PC-3 (cell line): ENCODE measurements at regions not wholly inside any gene's neighbourhood (a gene's known extent, or its start where the extent isn't known, plus 50 kb on each side); places are given as distances from the start of the nearest gene placed in this dataset.
A peak's percentile ranks its signal among the peaks of the same experiment; 100 is the strongest.

Experiments used
- ATAC-seq: fragments of 200-7000 bp; cut with Tn5 transposase; 2 replicates; pipeline ENCODE4 v1.9.1; 2020; ENCODE audit warnings: mild to moderate bottlenecking, moderate library complexity
- BruUV-seq: library from RNA; stranded (reverse); fragments of 400-500 nt; replicated peaks from 2 replicates; lab custom pipeline; 2021; lab: Mats Ljungman, UMichigan
- CTCF ChIA-PET: fragments of 300-600 bp; sonication (Branson Sonifier 250); formaldehyde crosslinking; loops from one replicate; lab custom pipeline; 2022; ENCODE audit warnings: antibody characterized with exemption; lab: Charles Lee
- POLR2A ChIA-PET: fragments of 300-600 bp; sonication (Branson Sonifier 250); formaldehyde crosslinking; loops from one replicate; lab custom pipeline; 2022; ENCODE audit warnings: antibody characterized with exemption; ENCODE audit not compliant: unreplicated experiment; lab: Charles Lee
- DNase-seq: peaks from one replicate; pipeline ENCODE4 v3.0.0-alpha.2; 2015
- H2AFZ ChIP-seq: fragments of 300-600 bp; sonication (generic); 2 replicates; pipeline ENCODE4 v1.6.0; 2016; ENCODE audit warnings: antibody characterized with exemption, low read length
- H3F3A ChIP-seq: fragments of 300-600 bp; sonication (generic); one replicate; pipeline ENCODE4 v1.6.0; 2017; ENCODE audit warnings: antibody characterized with exemption, low read length, control low read depth, mild to moderate bottlenecking; ENCODE audit not compliant: unreplicated experiment
- H3K27ac ChIP-seq: fragments of 300-600 bp; sonication (generic); 2 replicates; pipeline ENCODE4 v1.5.1; 2016; ENCODE audit warnings: mild to moderate bottlenecking, low read length
- H3K27me3 ChIP-seq: fragments of 300-600 bp; sonication (generic); 2 replicates; pipeline ENCODE4 v1.6.1; 2016; ENCODE audit warnings: low read length, mixed read lengths
- H3K36me3 ChIP-seq: fragments of 300-600 bp; sonication (generic); 2 replicates; pipeline ENCODE4 v1.6.1; 2016; ENCODE audit warnings: low read depth, mixed run types, low read length, mixed read lengths
- H3K4me1 ChIP-seq: fragments of 300-600 bp; sonication (generic); 2 replicates; pipeline ENCODE4 v1.5.1; 2016; ENCODE audit warnings: low read length; ENCODE audit not compliant: insufficient read depth
- H3K4me2 ChIP-seq: fragments of 300-600 bp; sonication (generic); 2 replicates; pipeline ENCODE4 v1.6.0; 2016; ENCODE audit warnings: low read length
- H3K4me3 ChIP-seq: fragments of 300-600 bp; sonication (generic); 2 replicates; pipeline ENCODE4 v1.5.1; 2016; ENCODE audit warnings: mild to moderate bottlenecking, low read length, mixed read lengths
- H3K79me2 ChIP-seq: fragments of 300-600 bp; sonication (generic); 2 replicates; pipeline ENCODE4 v1.6.1; 2017; ENCODE audit warnings: low read length, mixed read lengths
- H3K9ac ChIP-seq: fragments of 300-600 bp; sonication (generic); 2 replicates; pipeline ENCODE4 v1.6.0; 2016; ENCODE audit warnings: mild to moderate bottlenecking, low read length
- H3K9me2 ChIP-seq: fragments of 300-600 bp; sonication (generic); replicated peaks from 2 replicates; pipeline ENCODE4 v1.6.1; 2016; ENCODE audit warnings: mixed run types, low read length, mixed read lengths
- H3K9me3 ChIP-seq: fragments of 300-600 bp; sonication (generic); 2 replicates; pipeline ENCODE4 v1.6.1; 2016; ENCODE audit warnings: low read length, mixed read lengths
- H4K20me1 ChIP-seq: fragments of 300-600 bp; sonication (generic); 2 replicates; pipeline ENCODE4 v1.6.1; 2016; ENCODE audit warnings: low read length, mixed read lengths
- EZH2 ChIP-seq: fragments of 300-600 bp; sonication (generic); IDR thresholded peaks from one replicate; pipeline ENCODE4 v1.6.1; 2017; ENCODE audit warnings: antibody characterized with exemption, mild to moderate bottlenecking, low read length; ENCODE audit not compliant: unreplicated experiment
- EZH2phosphoT487 ChIP-seq: fragments of 300-600 bp; sonication (generic); IDR thresholded peaks from 2 replicates; pipeline ENCODE4 v1.6.1; 2018; ENCODE audit warnings: mild to moderate bottlenecking, antibody characterized with exemption, low read length, borderline replicate concordance
- intact Hi-C: fragments of 100-400 bp; cut with micrococcal nuclease; formaldehyde crosslinking; loops from 2 replicates; pipeline ENCODE4 v1.9.0; 2023
- TF ChIP-seq, protein P1 (sequence below): fragments of 300-600 bp; sonication (generic); conservative IDR thresholded peaks from 2 replicates; pipeline ENCODE4 v1.5.1; 2017; ENCODE audit warnings: antibody characterized with exemption, low read depth, mild to moderate bottlenecking, low read length

DNA sequence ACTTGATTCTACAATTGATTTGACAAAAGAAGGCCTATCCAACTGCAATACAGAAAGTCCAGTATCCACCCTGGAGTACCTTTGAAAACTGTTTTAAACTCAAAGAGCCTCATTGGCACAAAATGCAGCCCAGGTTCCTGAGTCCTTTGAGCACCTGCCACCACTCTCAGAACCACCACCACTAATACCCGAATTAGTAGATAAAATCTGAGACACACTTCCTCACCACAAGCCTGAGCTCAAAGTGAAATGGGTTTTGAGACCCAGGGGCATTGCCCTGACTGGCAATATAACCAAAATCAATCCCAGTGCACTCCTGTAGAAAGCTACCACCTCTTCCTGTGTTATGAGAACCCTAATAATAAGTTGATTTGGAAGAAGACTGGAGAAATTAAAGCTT is 215.7 kb downstream of the CSNK2A3 start:
- CTCF ChIA-PET: no interaction called here
- ATAC-seq (no peak), DNase-seq (no peak)
- H3K4me2 ChIP-seq: no peak overlapping the region
- no peaks in the 10 kb centered on the region for H3K9me3 ChIP-seq
- TF ChIP-seq EZH2phosphoT487 (no peak), EZH2 (no peak)
- TF ChIP-seq, protein P1, sequence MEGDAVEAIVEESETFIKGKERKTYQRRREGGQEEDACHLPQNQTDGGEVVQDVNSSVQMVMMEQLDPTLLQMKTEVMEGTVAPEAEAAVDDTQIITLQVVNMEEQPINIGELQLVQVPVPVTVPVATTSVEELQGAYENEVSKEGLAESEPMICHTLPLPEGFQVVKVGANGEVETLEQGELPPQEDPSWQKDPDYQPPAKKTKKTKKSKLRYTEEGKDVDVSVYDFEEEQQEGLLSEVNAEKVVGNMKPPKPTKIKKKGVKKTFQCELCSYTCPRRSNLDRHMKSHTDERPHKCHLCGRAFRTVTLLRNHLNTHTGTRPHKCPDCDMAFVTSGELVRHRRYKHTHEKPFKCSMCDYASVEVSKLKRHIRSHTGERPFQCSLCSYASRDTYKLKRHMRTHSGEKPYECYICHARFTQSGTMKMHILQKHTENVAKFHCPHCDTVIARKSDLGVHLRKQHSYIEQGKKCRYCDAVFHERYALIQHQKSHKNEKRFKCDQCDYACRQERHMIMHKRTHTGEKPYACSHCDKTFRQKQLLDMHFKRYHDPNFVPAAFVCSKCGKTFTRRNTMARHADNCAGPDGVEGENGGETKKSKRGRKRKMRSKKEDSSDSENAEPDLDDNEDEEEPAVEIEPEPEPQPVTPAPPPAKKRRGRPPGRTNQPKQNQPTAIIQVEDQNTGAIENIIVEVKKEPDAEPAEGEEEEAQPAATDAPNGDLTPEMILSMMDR: no peak
- peaks cover 11% of the 10 kb centered on the region for H3K27me3 ChIP-seq
- intact Hi-C loops: no loop called here
- no TSS peak for BruUV-seq
- no peaks in the 10 kb centered on the region for H3K79me2 ChIP-seq
- peaks cover 8% of the 10 kb centered on the region; the same call in 1 of the 2 replicates for H3K4me1 ChIP-seq
- POLR2A ChIA-PET: no interaction called here
- H3K9ac ChIP-seq: no peak overlapping the region
- no peak overlapping the region for H2AFZ ChIP-seq
- H3K27ac ChIP-seq: no peak overlapping the region
- H3K9me2 ChIP-seq: no peaks in the 10 kb centered on the region
- no peaks in the 10 kb centered on the region for H3K36me3 ChIP-seq
- H3K4me3 ChIP-seq: no peak overlapping the region
- no peaks in the 10 kb centered on the region for H3F3A ChIP-seq
- H4K20me1 ChIP-seq: no peaks in the 10 kb centered on the region

DNA sequence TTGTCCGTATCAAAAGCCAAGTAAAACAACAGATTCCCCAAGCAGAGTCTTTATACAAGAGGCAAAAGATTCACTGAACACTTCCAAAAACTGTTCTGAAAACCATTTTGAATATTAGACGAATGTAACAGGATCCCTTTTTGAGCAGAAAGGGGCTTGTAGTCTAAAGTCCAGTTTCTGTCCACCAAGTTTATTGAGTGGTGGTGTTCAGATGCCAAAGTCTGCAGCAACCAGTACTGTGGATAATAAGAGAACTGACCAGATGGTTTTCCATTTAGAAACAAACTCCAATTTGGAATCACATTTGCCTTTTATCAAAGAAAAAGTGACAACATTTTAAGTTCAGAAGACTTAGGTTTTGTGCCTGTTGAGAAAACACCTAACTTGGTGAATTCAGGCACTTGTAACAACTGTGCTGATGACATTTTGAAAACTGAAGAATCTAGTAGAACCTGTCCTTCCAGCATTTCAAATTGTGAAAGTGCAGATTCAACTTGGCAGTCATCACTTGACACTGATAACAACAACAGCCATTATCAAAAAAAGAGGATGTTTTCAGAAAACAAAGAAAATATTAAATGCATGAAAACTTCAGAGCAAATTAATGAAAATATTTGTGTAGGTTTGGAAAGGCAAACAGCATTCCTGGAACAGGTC is 217.1 kb downstream of the CSNK2A3 start:
- Histone ChIP-seq H3K9me3 (no peaks in the 10 kb centered on the region), H3K27me3 (peaks cover 23% of the 10 kb centered on the region), H3K9me2 (no peaks in the 10 kb centered on the region), H3K27ac (no peak overlapping the region), H2AFZ (no peak overlapping the region), H3K4me1 (peaks cover 8% of the 10 kb centered on the region; the same call in 1 of the 2 replicates), H4K20me1 (no peaks in the 10 kb centered on the region), H3K9ac (no peak overlapping the region), H3K79me2 (no peaks in the 10 kb centered on the region), H3K36me3 (no peaks in the 10 kb centered on the region), H3K4me2 (peak overlapping the region; percentile 3; the same call in 1 of the 2 replicates), H3K4me3 (no peak overlapping the region), H3F3A (no peaks in the 10 kb centered on the region)
- ChIA-PET POLR2A (no interaction called here), CTCF (no interaction called here)
- TF ChIP-seq EZH2phosphoT487 (no peak), EZH2 (no peak)
- TF ChIP-seq, protein P1: no peak
- no peak for ATAC-seq
- DNase-seq: peak; percentile 64
- BruUV-seq: no TSS peak
- intact Hi-C loops: no loop called here

DNA sequence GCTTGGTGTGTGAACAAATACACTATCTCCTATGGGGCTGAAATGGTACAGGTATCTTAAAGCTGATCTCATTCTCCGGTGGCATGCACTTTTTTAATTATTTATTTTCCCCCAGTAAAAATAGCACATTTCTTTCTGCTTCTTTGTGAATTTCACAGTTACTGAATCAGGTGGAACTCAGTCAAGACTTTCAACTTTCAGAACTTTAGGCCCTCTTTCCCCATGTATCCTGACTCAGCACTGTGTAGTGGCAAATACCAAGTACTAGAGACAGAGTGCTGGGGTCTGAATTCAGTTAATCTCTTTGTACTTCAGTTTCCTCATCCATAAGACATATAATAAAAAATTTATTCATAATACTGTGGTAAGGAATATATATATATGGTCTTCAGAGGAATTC is 223.9 kb downstream of the CSNK2A3 start:
- Histone ChIP-seq H3K4me2 (no peak overlapping the region), H3K9ac (no peak overlapping the region), H4K20me1 (no peaks in the 10 kb centered on the region), H3F3A (no peaks in the 10 kb centered on the region), H2AFZ (no peak overlapping the region), H3K27ac (no peak overlapping the region), H3K4me3 (no peak overlapping the region), H3K9me3 (no peaks in the 10 kb centered on the region), H3K9me2 (no peaks in the 10 kb centered on the region), H3K27me3 (peaks cover 86% of the 10 kb centered on the region), H3K79me2 (no peaks in the 10 kb centered on the region), H3K36me3 (no peaks in the 10 kb centered on the region), H3K4me1 (no peaks in the 10 kb centered on the region)
- no peak for DNase-seq
- no peak for ATAC-seq
- no peak for TF ChIP-seq EZH2phosphoT487
- TF ChIP-seq, protein P1: no peak
- no peak for TF ChIP-seq EZH2
- BruUV-seq: no TSS peak
- ChIA-PET CTCF (no interaction called here), POLR2A (no interaction called here)
- intact Hi-C loops: no loop called here
